Astrocyte (in vitro differentiated cells and primary cell): ENCODE measurements at regions not wholly inside any gene's neighbourhood (a gene's known extent, or its start where the extent isn't known, plus 50 kb on each side); places are given as distances from the start of the nearest gene placed in this dataset.

Experiments
- DNase-seq: peaks from one replicate; pipeline ENCODE4 v3.0.0-alpha.2; 2010; ENCODE audit warnings: low read depth
- FAIRE-seq: peaks from 2 replicates; lab custom pipeline; 2011; peaks lifted over from hg19 to GRCh38; lab: Jason Lieb, UNC
- H2AFZ ChIP-seq: 2 replicates; pipeline ENCODE4 v1.6.0; 2012; ENCODE audit warnings: low read depth, low read length, inconsistent platforms
- H3K27ac ChIP-seq: 2 replicates; pipeline ENCODE4 v1.5.1; 2011; ENCODE audit warnings: low read depth, low read length, inconsistent platforms
- H3K27me3 ChIP-seq: 2 replicates; pipeline ENCODE4 v1.6.0; 2011; ENCODE audit warnings: low read length, inconsistent platforms; ENCODE audit not compliant: insufficient read depth
- H3K36me3 ChIP-seq: 2 replicates; pipeline ENCODE4 v1.5.1; 2011; ENCODE audit warnings: low read length, inconsistent platforms; ENCODE audit not compliant: insufficient read depth
- H3K4me1 ChIP-seq: 2 replicates; pipeline ENCODE4 v1.5.1; 2011; ENCODE audit warnings: low read length, inconsistent platforms; ENCODE audit not compliant: insufficient read depth
- H3K4me2 ChIP-seq: 2 replicates; pipeline ENCODE4 v1.6.0; 2012; ENCODE audit warnings: low read length, inconsistent platforms
- H3K4me3 ChIP-seq: 2 replicates; pipeline ENCODE4 v1.5.1; 2011; ENCODE audit warnings: low read depth, mild to moderate bottlenecking, low read length, inconsistent platforms; ENCODE audit not compliant: insufficient read depth
- H3K79me2 ChIP-seq: 2 replicates; pipeline ENCODE4 v1.6.0; 2012; ENCODE audit warnings: mild to moderate bottlenecking, low read length, inconsistent platforms; ENCODE audit not compliant: insufficient read depth
- H3K9ac ChIP-seq: 2 replicates; pipeline ENCODE4 v1.6.0; 2012; ENCODE audit warnings: mild to moderate bottlenecking, low read length, inconsistent platforms
- H3K9me3 ChIP-seq: 2 replicates; pipeline ENCODE4 v1.5.1; 2012; ENCODE audit warnings: low read depth, mild to moderate bottlenecking, low read length, inconsistent platforms; ENCODE audit not compliant: insufficient read depth
- H4K20me1 ChIP-seq: 2 replicates; pipeline ENCODE4 v1.6.0; 2012; ENCODE audit warnings: low read length, inconsistent platforms; ENCODE audit not compliant: insufficient read depth
- H3K27ac Mint-ChIP-seq: one replicate; pipeline ENCODE4 v1.8.0; 2021; ENCODE audit warnings: mild to moderate bottlenecking, mixed read lengths; ENCODE audit not compliant: unreplicated experiment
- H3K27me3 Mint-ChIP-seq: one replicate; pipeline ENCODE4 v1.8.0; 2021; ENCODE audit warnings: low read depth, mixed read lengths; ENCODE audit not compliant: unreplicated experiment
- H3K36me3 Mint-ChIP-seq: one replicate; pipeline ENCODE4 v1.8.0; 2021; ENCODE audit warnings: low read depth, mixed read lengths; ENCODE audit not compliant: unreplicated experiment
- H3K4me1 Mint-ChIP-seq: one replicate; pipeline ENCODE4 v1.8.0; 2021; ENCODE audit warnings: low read depth, mixed read lengths; ENCODE audit not compliant: unreplicated experiment
- H3K4me3 Mint-ChIP-seq: one replicate; pipeline ENCODE4 v1.8.0; 2021; ENCODE audit warnings: mild to moderate bottlenecking, moderate library complexity, mixed read lengths; ENCODE audit not compliant: unreplicated experiment
- H3K9me3 Mint-ChIP-seq: one replicate; pipeline ENCODE4 v1.8.0; 2021; ENCODE audit warnings: mild to moderate bottlenecking, mixed read lengths; ENCODE audit not compliant: unreplicated experiment
- EZH2 ChIP-seq: IDR thresholded peaks from 2 replicates; pipeline ENCODE4 v1.6.1; 2012; ENCODE audit warnings: mild to moderate bottlenecking, low read length, inconsistent platforms; ENCODE audit not compliant: insufficient read depth
- TF ChIP-seq, protein P1 (sequence below): IDR thresholded peaks from 2 replicates; pipeline ENCODE4 v1.5.1; 2011; ENCODE audit warnings: low read depth, mild to moderate bottlenecking, inconsistent platforms, low read length, moderate library complexity; ENCODE audit not compliant: insufficient read depth

DNA sequence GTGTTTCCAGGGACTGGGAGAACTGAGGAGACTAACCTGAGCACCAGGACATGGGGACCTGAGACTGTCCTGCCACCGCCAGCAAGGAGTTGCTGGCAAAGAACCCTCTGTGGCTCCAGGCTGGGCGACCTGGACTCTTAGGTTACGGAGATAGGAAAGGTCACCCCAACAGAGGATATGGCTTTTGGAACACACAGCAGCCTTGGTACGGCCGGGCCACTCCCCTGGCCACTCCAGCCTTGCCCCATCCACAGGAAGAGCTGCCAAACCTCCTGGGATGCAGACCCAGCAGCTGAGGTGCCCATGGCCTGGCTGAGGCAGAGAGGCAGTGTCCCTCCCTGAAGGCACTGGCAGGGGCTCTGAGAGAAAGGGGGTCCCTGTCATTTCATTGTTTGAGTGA lies 137.8 kb downstream of the OAT start:
- Histone ChIP-seq H3K36me3 (no peaks in the 10 kb centered on the region), H3K9ac (no peak overlapping the region), H3K27me3 (no peaks in the 10 kb centered on the region), H3K4me2 (no peak overlapping the region), H3K27ac (no peak overlapping the region), H3K79me2 (no peaks in the 10 kb centered on the region), H2AFZ (no peak overlapping the region), H3K4me1 (no peaks in the 10 kb centered on the region), H3K9me3 (no peaks in the 10 kb centered on the region), H4K20me1 (no peaks in the 10 kb centered on the region), H3K4me3 (no peak overlapping the region)
- Mint-ChIP-seq H3K4me3 (no peak overlapping the region), H3K36me3 (no peaks in the 10 kb centered on the region), H3K27me3 (peaks cover 49% of the 10 kb centered on the region), H3K27ac (no peak overlapping the region), H3K9me3 (peaks cover 9% of the 10 kb centered on the region), H3K4me1 (no peaks in the 10 kb centered on the region)
- FAIRE-seq: no peak
- TF ChIP-seq, protein P1, sequence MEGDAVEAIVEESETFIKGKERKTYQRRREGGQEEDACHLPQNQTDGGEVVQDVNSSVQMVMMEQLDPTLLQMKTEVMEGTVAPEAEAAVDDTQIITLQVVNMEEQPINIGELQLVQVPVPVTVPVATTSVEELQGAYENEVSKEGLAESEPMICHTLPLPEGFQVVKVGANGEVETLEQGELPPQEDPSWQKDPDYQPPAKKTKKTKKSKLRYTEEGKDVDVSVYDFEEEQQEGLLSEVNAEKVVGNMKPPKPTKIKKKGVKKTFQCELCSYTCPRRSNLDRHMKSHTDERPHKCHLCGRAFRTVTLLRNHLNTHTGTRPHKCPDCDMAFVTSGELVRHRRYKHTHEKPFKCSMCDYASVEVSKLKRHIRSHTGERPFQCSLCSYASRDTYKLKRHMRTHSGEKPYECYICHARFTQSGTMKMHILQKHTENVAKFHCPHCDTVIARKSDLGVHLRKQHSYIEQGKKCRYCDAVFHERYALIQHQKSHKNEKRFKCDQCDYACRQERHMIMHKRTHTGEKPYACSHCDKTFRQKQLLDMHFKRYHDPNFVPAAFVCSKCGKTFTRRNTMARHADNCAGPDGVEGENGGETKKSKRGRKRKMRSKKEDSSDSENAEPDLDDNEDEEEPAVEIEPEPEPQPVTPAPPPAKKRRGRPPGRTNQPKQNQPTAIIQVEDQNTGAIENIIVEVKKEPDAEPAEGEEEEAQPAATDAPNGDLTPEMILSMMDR: no peak
- TF ChIP-seq EZH2: no peak
- DNase-seq: no peak

DNA sequence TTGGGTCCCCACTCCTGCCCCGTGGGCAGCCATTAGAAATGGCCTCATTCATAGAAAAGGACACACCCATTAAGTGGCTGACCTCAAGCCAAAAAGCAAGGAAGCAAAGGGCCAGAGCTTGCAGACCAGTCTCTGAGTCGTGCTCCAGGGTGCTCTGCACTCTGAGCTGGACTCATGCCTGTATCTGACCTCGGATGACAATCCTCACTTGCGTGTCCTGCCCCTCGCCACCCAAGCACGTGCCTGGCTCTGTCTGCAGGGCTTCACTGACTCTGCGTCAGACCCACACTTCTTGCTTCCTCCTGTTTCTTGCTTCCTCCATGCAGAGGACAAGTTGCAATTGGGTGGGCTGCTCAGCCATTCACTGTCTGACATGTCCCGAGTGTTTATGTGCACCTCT lies 138.8 kb downstream of the OAT start:
- H3K9me3 Mint-ChIP-seq: peaks cover 16% of the 10 kb centered on the region
- Histone ChIP-seq H3K4me2 (no peak overlapping the region), H3K9me3 (no peaks in the 10 kb centered on the region), H3K27me3 (peaks cover 2% of the 10 kb centered on the region), H3K4me1 (no peaks in the 10 kb centered on the region), H4K20me1 (no peaks in the 10 kb centered on the region), H3K27ac (no peak overlapping the region), H3K4me3 (no peak overlapping the region), H3K79me2 (no peaks in the 10 kb centered on the region), H3K36me3 (no peaks in the 10 kb centered on the region), H2AFZ (no peak overlapping the region), H3K9ac (no peak overlapping the region)
- H3K36me3 Mint-ChIP-seq: no peaks in the 10 kb centered on the region
- FAIRE-seq: no peak
- TF ChIP-seq, protein P1: no peak
- no peak for TF ChIP-seq EZH2
- no peaks in the 10 kb centered on the region for H3K4me1 Mint-ChIP-seq
- no peak overlapping the region for H3K4me3 Mint-ChIP-seq
- no peak overlapping the region for H3K27ac Mint-ChIP-seq
- H3K27me3 Mint-ChIP-seq: peaks cover 43% of the 10 kb centered on the region
- DNase-seq: no peak

DNA sequence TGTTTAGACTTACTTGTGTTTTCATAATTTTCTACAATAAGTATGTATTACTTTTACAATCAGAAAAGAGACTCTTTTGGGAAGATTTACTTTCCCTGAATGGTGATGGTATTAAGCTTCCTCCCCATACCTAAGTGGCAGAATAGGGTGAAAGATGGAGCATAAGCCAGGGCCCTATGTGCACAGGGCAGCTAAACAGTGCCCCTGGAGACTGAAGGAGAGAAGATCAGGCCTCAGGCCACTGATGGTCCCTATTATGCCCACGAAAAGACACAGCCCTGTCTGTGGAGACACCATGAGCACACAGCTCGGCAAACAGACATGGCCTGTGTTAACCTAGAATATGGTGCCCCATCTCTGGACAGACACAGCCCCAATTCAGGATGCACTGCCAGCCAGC lies 139.4 kb downstream of the OAT start:
- H3K9ac ChIP-seq: no peak overlapping the region
- H3K79me2 ChIP-seq: no peaks in the 10 kb centered on the region
- H2AFZ ChIP-seq: no peak overlapping the region
- H3K4me3 Mint-ChIP-seq: no peak overlapping the region
- H3K27ac Mint-ChIP-seq: no peak overlapping the region
- H3K4me1 ChIP-seq: no peaks in the 10 kb centered on the region
- H3K4me2 ChIP-seq: no peak overlapping the region
- peaks cover 2% of the 10 kb centered on the region for H3K27me3 ChIP-seq
- no peaks in the 10 kb centered on the region for H3K9me3 ChIP-seq
- no peaks in the 10 kb centered on the region for H3K36me3 ChIP-seq
- FAIRE-seq (no peak), DNase-seq (no peak)
- H3K27me3 Mint-ChIP-seq: peaks cover 37% of the 10 kb centered on the region
- no peaks in the 10 kb centered on the region for H3K4me1 Mint-ChIP-seq
- no peaks in the 10 kb centered on the region for H4K20me1 ChIP-seq
- peaks cover 19% of the 10 kb centered on the region for H3K9me3 Mint-ChIP-seq
- H3K4me3 ChIP-seq: no peak overlapping the region
- H3K27ac ChIP-seq: no peak overlapping the region
- no peaks in the 10 kb centered on the region for H3K36me3 Mint-ChIP-seq
- TF ChIP-seq, protein P1: no peak
- no peak for TF ChIP-seq EZH2
